ENCODE measurements at regions not wholly inside any gene's neighbourhood (a gene's known extent, or its start where the extent isn't known, plus 50 kb on each side); places are given as distances from the start of the nearest gene placed in this dataset.

GRCh38 chr1:203926025-203926540, 64.7 kb downstream of the SNRPE start:
- DNase-seq (ENCODE audit: low spot score), result no peak
- intact Hi-C loops (cut with DNase I), result no loop called here

GRCh38 chr1:203929741-203930309, 68.4 kb downstream of the SNRPE start:
- intact Hi-C loops (cut with DNase I), result no loop called here
- DNase-seq (ENCODE audit: low spot score), result no peak

DNA sequence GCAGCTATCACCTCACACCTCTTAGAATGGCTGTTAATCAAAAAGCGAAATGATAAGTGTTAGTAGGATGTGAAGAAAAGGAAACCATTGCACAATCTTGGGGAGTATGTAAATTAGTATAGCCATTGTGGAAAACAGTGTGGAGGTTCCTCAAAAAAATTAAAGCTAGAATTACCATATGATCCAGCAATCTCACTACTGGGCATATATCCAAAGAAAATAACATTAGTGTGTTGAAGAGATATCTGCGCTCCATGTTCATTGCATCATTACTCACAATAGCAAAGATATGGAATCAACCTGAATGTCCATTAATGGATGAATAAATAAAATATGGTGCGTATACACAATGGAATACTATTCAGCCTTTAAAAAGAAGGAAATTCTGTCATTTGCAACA, 68.9 kb downstream of the SNRPE start:
- intact Hi-C loops (cut with DNase I), result no loop called here
- no peak for DNase-seq (ENCODE audit: low spot score)

DNA sequence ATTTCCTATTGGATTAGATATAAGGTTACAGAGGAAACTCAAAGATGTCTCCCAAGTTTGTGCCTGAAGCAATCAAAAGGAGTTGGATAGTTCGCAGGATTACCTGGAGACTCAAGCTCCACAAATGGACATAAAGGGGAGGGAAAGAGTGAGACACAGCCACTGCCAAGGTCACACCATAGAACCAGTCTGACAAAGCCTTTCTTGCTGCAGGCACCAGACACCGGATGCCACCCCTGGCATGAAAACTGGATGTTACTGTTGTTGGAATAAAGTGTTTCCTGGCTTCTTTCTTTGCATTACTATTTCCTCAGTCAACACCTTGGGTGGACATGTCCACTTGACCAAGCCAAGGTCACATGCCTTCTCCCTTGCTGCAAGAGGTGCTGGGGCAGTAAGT, 70.6 kb downstream of the SNRPE start:
- no peak for DNase-seq (ENCODE audit: low spot score)
- intact Hi-C loops (cut with DNase I), result no loop called here

GRCh38 chr1:203932556-203932955, 71.2 kb downstream of the SNRPE start:
- no peak for DNase-seq (ENCODE audit: low spot score)
- intact Hi-C loops (cut with DNase I), result no loop called here

- intact Hi-C loops (cut with DNase I), result no loop called here
- DNase-seq (ENCODE audit: low spot score), result no peak
These were observed 72.6 kb downstream of the SNRPE start for GRCh38 chr1:203934027-203934426.

GRCh38 chr1:203934651-203935050, 73.3 kb downstream of the SNRPE start:
- intact Hi-C loops (cut with DNase I), result no loop called here
- DNase-seq (ENCODE audit: low spot score), result no peak

DNA sequence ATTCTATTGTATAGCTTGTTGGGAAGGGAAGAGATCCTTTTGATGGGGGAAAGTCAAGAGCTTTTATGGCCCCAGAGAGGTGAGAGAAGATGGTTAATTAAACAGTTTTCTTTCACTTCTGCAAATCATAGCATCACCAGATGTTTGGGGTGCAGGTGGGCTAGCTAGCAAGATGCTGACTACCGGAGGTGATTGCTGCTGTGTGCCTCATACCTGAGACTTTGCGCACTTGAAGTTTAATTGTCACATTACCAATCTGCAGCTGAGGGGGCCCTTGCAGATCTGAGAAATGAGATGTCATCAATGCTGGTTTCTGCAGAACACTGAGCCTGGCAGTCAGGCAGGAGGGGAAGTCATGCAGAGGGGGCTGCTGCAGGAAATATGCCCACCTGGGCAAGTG, 73.9 kb downstream of the SNRPE start:
- intact Hi-C loops (cut with DNase I), result no loop called here
- DNase-seq (ENCODE audit: low spot score), result no peak

DNA sequence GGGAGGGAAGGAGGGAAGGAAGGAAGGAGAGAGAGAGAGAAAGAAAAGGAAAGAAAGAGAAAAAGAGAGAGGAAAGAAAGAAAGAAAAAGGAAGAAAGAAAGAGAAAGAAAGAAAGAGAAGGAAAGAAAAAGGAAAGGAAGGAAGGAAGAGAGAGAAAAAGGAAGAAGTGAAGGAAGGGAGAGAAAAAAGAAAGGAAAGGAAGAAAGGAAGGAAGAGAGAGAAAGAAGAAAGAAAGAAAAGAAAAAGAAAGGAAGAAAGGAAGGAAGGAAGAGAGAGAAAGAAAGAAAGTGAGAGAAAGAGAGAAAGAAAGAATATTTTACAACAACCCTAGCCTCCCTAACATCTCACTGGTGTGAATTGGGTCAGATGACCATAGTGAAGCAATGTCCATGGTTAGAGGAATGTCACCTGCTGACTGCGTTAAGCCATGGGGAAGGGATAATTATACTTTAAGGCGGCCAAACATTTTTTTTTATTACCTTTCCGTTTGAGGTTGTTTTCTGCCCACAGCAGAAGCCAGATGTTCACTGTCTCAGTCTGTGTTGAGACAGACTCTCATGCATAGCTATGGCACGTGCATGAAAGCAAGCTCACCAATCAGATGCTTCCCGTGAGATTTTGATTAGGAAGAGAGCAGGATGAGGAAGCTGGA, 76.4 kb downstream of the SNRPE start:
- DNase-seq (ENCODE audit: low spot score), result no peak

DNA sequence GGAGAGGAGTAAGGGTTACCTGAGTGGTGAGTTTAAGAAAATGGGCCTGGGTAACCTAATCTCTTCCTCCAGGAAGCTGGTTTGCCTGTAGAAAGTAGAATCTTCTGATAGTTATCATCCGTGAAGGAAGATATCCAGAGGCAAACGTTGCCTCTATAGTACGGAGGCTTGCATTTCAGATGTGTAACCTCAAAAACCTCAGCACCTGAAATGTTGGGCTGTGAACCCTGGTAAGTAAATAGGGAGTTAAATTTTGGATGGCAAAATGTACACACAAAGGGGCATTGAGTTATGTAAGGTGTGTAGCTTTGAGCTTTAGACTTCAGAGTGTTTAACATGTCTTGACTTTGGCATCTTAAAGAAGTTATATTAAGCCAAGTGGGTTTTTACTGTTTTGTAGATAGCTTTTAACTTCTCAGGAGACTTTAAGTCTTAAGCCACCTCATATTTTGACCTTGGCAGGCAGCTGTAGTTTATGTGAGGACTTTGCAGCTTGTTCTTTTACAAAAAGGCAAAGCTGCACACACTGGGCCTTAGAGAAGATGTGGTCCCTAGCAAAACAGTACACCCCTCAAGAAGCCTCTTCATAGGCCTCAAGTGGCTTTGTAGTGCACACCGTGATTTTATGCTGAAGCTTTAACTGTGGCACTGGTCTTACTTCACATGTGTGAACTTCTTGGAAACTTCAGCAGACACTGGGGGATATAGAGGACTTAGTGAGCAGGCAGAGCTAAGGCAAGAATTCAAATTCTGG, 83.4 kb downstream of the SNRPE start:
- intact Hi-C loops (cut with DNase I), result no loop called here
- no peak for DNase-seq (ENCODE audit: low spot score)

More for the DNA sequence above, 76.4 kb downstream of the SNRPE start:
- intact Hi-C loops (cut with DNase I), result no loop called here

- intact Hi-C loops (cut with DNase I), result no loop called here
- no peak for DNase-seq (ENCODE audit: low spot score)
These were observed 92.9 kb downstream of the SNRPE start for GRCh38 chr1:203954293-203954692.

- intact Hi-C loops (cut with DNase I), result no loop called here
- peak; percentile 79 for DNase-seq (ENCODE audit: low spot score)
These were observed 93.6 kb downstream of the SNRPE start for GRCh38 chr1:203954788-203955552.

GRCh38 chr1:203968761-203969160, 104.2 kb upstream of the SOX13 start:
- no peak for DNase-seq (ENCODE audit: low spot score)
- intact Hi-C loops (cut with DNase I), result no loop called here

DNA sequence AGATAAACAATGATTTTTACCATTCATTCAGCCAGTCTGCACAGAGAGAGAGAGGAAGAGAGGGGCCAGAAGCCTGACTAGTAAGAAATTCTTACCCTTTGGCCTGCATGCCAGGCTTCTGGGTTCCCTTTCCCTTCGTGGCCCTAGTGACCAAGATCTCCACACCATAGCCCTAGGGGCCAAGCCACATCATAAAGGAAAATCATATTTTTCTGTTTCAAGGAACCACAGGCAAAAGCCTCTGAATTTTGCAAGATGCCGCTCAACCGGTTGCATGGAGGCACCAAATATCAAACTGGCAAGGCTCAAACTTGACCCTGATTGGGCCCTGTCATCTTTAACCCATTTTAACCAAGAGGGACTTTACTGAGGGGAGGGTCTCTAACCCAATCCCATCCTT, 103.1 kb upstream of the SOX13 start:
- intact Hi-C loops (cut with DNase I), result no loop called here

GRCh38 chr1:203985044-203985443, 87.9 kb upstream of the SOX13 start:
- intact Hi-C loops (cut with DNase I), result no loop called here
- DNase-seq (ENCODE audit: low spot score), result no peak

More for the DNA sequence above, 103.1 kb upstream of the SOX13 start:
- DNase-seq (ENCODE audit: low spot score), result no peak

GRCh38 chr1:203985676-203986075, 87.2 kb upstream of the SOX13 start:
- intact Hi-C loops (cut with DNase I), result no loop called here
- DNase-seq (ENCODE audit: low spot score), result no peak

DNA sequence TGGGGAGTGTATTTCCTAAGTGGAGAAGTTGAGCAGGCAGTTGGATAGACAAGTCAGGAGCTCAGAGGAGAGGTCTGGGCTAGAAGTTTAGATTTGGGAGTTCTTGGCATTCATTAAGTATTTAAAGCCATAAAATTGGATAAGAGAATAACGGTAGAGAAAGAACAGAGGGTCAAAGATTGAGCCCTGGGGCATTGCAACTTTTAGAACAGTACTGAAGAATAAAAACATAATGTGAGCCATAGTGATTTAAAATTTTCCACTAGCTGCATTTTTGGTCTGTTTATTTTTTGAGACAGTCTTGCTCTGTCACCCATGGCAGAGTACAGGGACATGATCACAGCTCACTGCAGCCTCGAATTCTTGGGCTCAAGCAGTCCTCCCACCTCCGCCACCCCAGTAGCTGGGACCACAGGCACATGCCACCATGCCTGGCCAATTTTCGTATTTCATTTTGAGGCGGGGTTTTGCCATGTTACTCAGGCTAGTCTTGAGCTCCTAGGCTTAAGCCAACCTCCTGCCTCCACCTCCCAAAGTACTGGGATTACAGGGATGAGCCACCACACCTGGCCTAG, 85.9 kb upstream of the SOX13 start:
- DNase-seq (ENCODE audit: low spot score), result no peak
- intact Hi-C loops (cut with DNase I), result no loop called here

DNA sequence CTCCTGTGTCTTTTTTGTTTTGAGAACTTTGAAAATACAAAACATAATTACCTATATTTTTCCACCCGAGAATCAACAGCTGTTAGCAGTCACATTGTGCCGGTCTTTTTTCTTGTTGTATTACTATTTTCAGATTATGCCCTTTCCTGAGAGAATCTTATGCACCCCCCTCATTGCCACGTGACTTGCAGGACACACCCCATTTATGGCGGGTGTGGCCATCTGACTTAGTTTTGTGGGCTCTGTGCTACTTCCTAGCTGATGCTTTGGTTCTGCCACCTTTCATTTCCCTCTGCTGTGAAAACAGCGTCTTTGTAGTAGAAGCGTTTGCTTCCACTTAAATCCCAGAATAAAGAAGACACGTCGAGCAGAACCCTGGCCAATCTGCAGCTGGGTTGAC, 82.8 kb upstream of the SOX13 start:
- DNase-seq (ENCODE audit: low spot score), result no peak
- intact Hi-C loops (cut with DNase I), result no loop called here

DNA sequence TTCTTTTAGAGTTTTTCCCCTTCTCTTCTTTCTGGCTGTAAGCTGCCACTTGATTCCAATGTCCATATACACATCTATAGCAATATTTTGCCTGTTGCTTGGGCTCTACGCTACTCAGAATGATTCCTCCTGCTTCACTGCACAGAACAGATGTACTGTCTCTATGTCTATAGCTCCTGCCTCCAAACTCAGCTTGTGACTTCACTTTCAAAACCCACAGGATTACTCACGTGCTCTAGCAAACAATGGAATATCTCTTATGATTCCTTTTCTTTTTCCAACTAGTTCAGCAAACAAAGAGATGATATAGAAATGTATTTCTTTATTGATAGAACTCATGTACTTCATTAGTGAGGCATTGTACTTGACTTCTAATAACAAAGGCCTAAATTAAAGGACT, 80.5 kb upstream of the SOX13 start:
- intact Hi-C loops (cut with DNase I), result no loop called here
- DNase-seq (ENCODE audit: low spot score), result no peak

DNA sequence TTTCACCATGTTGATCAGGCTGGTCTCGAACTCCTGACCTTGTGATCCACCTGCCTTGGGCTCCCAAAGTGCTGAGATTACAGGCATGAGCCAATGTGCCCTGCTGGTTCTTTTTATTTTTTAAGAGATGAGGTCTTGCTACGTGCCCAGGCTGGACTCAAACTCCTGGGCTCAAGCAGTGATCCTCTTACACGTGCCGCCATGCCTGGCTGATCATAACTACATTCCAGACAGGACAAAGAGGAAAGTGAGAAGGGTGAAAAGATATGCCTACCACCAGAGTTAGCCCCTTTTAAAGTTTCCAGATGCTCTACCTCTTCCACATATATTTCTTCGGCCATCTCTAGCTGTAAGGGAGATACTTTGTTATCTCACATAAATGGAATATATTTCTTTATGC, 79.7 kb upstream of the SOX13 start:
- DNase-seq (ENCODE audit: low spot score), result no peak
- intact Hi-C loops (cut with DNase I), result no loop called here

Data from cardiac septum (tissue), 1 donor.